Body of pancreas (tissue), 4 donors: ENCODE measurements at regions not wholly inside any gene's neighbourhood (a gene's known extent, or its start where the extent isn't known, plus 50 kb on each side); places are given as distances from the start of the nearest gene placed in this dataset.

Experiments
- POLR2A ChIP-seq, 3 donors: fragments of 450-650 bp; IDR thresholded peaks; one replicate each; pipeline ENCODE4 v1.6.1; 2016; ENCODE audit warnings: antibody characterized with exemption in 3 of 3, mild to moderate bottlenecking in 2 of 3
- TF ChIP-seq, protein P1 (sequence below), 7 experiments: fragments of 450-650 bp in 4 of 7; fragments of 200-600 bp in 3 of 7; sonication (generic) in 3 of 7; IDR thresholded peaks; one replicate each; pipeline ENCODE4 v1.5.1; 2016 to 2019; ENCODE audit warnings: antibody characterized with exemption in 7 of 7

DNA sequence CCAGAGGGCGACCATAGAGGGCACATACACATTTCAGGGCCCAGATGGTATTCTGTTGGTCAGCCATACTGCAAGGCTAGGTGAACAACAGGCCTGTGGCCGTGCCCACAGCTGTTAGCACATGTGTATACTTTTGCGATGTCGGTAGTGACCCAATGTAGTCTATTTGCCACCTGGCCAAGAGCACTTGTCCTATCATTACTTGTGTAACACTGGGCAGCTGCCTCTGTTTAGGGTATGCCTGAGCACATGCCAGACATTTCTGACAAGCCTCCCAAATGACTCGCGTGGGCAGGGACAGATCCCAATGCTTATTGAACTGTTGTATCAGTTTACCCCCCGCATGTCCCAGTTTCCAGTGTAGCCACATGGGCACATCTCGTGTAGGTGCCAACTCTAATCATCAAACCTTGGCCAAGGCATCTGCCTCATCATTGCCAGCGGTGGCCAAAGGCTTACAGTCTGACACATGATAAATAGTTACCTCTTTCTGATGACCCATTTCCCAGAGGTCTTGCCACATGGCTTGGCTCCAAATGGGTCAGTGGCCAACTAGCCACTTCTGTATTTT is 74.4 kb upstream of the FBXL4 start:
- TF ChIP-seq POLR2A (IDR thresholded peaks at IDR 0.05) = no peak
- TF ChIP-seq, protein P1, sequence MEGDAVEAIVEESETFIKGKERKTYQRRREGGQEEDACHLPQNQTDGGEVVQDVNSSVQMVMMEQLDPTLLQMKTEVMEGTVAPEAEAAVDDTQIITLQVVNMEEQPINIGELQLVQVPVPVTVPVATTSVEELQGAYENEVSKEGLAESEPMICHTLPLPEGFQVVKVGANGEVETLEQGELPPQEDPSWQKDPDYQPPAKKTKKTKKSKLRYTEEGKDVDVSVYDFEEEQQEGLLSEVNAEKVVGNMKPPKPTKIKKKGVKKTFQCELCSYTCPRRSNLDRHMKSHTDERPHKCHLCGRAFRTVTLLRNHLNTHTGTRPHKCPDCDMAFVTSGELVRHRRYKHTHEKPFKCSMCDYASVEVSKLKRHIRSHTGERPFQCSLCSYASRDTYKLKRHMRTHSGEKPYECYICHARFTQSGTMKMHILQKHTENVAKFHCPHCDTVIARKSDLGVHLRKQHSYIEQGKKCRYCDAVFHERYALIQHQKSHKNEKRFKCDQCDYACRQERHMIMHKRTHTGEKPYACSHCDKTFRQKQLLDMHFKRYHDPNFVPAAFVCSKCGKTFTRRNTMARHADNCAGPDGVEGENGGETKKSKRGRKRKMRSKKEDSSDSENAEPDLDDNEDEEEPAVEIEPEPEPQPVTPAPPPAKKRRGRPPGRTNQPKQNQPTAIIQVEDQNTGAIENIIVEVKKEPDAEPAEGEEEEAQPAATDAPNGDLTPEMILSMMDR (IDR thresholded peaks at IDR 0.05) = no peak
